Left lung (tissue), 4 donors: ENCODE measurements at regions not wholly inside any gene's neighbourhood (a gene's known extent, or its start where the extent isn't known, plus 50 kb on each side); places are given as distances from the start of the nearest gene placed in this dataset.

Experiments used
- ATAC-seq: fragments of 200-7000 bp; cut with Tn5 transposase; one replicate; pipeline ENCODE4 v1.9.1; 2020; ENCODE audit warnings: moderate library complexity
- DNase-seq, 4 donors: peaks; one replicate each; pipeline ENCODE4 v3.0.0-alpha.2; 2013 to 2020
- H3K27ac ChIP-seq, 2 donors: fragments of 200-600 bp; sonication (generic) in 1 of 2; one replicate each; pipeline versions ENCODE4 v1.5.0 to v1.8.0; 2020 to 2021
- H3K27me3 ChIP-seq, 2 donors: fragments of 200-600 bp; sonication (generic) in 1 of 2; one replicate each; pipeline versions ENCODE4 v1.5.0 to v1.8.0; 2020 to 2021
- H3K36me3 ChIP-seq, 2 donors: fragments of 200-600 bp; sonication (generic) in 1 of 2; one replicate each; pipeline versions ENCODE4 v1.5.0 to v1.8.0; 2020 to 2021
- H3K4me1 ChIP-seq, 2 donors: fragments of 200-600 bp; one replicate each; pipeline ENCODE4 v1.8.0; 2021
- H3K4me3 ChIP-seq, 2 donors: fragments of 200-600 bp; sonication (generic) in 1 of 2; one replicate each; pipeline versions ENCODE4 v1.5.0 to v1.8.0; 2020 to 2021; ENCODE audit warnings: mild to moderate bottlenecking in 1 of 2
- H3K9me3 ChIP-seq, 2 donors: fragments of 200-600 bp; sonication (generic) in 1 of 2; one replicate each; pipeline versions ENCODE4 v1.5.0 to v1.8.0; 2020 to 2021
- CTCF ChIP-seq, 2 donors: fragments of 200-600 bp; sonication (generic) in 1 of 2; IDR thresholded peaks; one replicate each; pipeline versions ENCODE4 v1.5.0 to v1.8.0; 2021; ENCODE audit warnings: antibody characterized with exemption in 2 of 2
- intact Hi-C, 2 donors: fragments of 100-400 bp; cut with DNase I; formaldehyde crosslinking; loops; one replicate each; pipeline versions ENCODE4 v1.11.2 to v1.14.2; 2022
- donor health status: DM: no; HTN: yes; CAD: no.
- donor health status: DM: no; HTN: no; CAD: no.

- Histone ChIP-seq H3K27me3 (no peaks in the 10 kb centered on the region), H3K36me3 (no peaks in the 10 kb centered on the region), H3K4me3 (no peak overlapping the region), H3K27ac (no peak overlapping the region), H3K9me3 (no peaks in the 10 kb centered on the region), H3K4me1 (no peaks in the 10 kb centered on the region)
- no peak for TF ChIP-seq CTCF (IDR thresholded peaks at IDR 0.05)
- intact Hi-C loops, result no loop called here
- DNase-seq (no peak), ATAC-seq (no peak)
These were observed 257.2 kb upstream of the NSMCE3 start for GRCh38 chr15:29526802-29527201.

GRCh38 chr15:29522373-29523276 is 253.0 kb upstream of the NSMCE3 start:
- Histone ChIP-seq H3K9me3 (peaks cover 0 to 11% of the 10 kb centered on the region in 2 donors), H3K36me3 (no peaks in the 10 kb centered on the region), H3K4me1 (no peaks in the 10 kb centered on the region), H3K27me3 (no peaks in the 10 kb centered on the region), H3K4me3 (no peak overlapping the region), H3K27ac (no peak overlapping the region)
- no peak for TF ChIP-seq CTCF (IDR thresholded peaks at IDR 0.05)
- intact Hi-C loops, result no loop called here
- DNase-seq, result no peak
- ATAC-seq, result no peak

- no peaks in the 10 kb centered on the region for H3K4me1 ChIP-seq
- ATAC-seq (no peak), DNase-seq (peak in 1 of 4 donors; percentile 22)
- H3K27ac ChIP-seq, result peak overlapping the region in 1 of 2 donors; percentile 28
- H3K9me3 ChIP-seq, result peaks cover 0 to 11% of the 10 kb centered on the region in 2 donors
- no peak for TF ChIP-seq CTCF (IDR thresholded peaks at IDR 0.05)
- no peaks in the 10 kb centered on the region for H3K36me3 ChIP-seq
- H3K4me3 ChIP-seq, result no peak overlapping the region
- no peaks in the 10 kb centered on the region for H3K27me3 ChIP-seq
- intact Hi-C loops, result no loop called here
These were observed 248.8 kb upstream of the NSMCE3 start for GRCh38 chr15:29518442-29518841.

GRCh38 chr15:29517829-29518228 is 248.2 kb upstream of the NSMCE3 start:
- no peak for ATAC-seq
- intact Hi-C loops, result no loop called here
- no peak overlapping the region for H3K4me3 ChIP-seq
- no peaks in the 10 kb centered on the region for H3K27me3 ChIP-seq
- no peak overlapping the region for H3K27ac ChIP-seq
- DNase-seq, result no peak
- TF ChIP-seq CTCF (IDR thresholded peaks at IDR 0.05), result no peak
- H3K4me1 ChIP-seq, result no peaks in the 10 kb centered on the region
- H3K36me3 ChIP-seq, result no peaks in the 10 kb centered on the region
- H3K9me3 ChIP-seq, result peaks cover 0 to 11% of the 10 kb centered on the region in 2 donors

- Histone ChIP-seq H3K27ac (no peak overlapping the region), H3K4me1 (no peaks in the 10 kb centered on the region), H3K27me3 (no peaks in the 10 kb centered on the region), H3K9me3 (peaks cover 0 to 11% of the 10 kb centered on the region in 2 donors), H3K4me3 (no peak overlapping the region), H3K36me3 (no peaks in the 10 kb centered on the region)
- intact Hi-C loops, result no loop called here
- ATAC-seq, result no peak
- TF ChIP-seq CTCF (IDR thresholded peaks at IDR 0.05), result no peak
- DNase-seq, result no peak
These were observed 247.3 kb upstream of the NSMCE3 start for GRCh38 chr15:29516929-29517328.
